HCT116 (cell line): ENCODE measurements at regions not wholly inside any gene's neighbourhood (a gene's known extent, or its start where the extent isn't known, plus 50 kb on each side); places are given as distances from the start of the nearest gene placed in this dataset.

Source experiments
- ATAC-seq: fragments of 200-7000 bp; cut with Tn5 transposase; 2 replicates; pipeline ENCODE4 v1.9.1; 2020; ENCODE audit warnings: mild to moderate bottlenecking, moderate library complexity
- BruUV-seq: library from RNA; stranded (reverse); fragments of 400-500 nt; replicated peaks from 2 replicates; lab custom pipeline; 2021; lab: Mats Ljungman, UMichigan
- CTCF ChIA-PET: fragments of 300-600 bp; sonication (Branson Sonifier 250); formaldehyde crosslinking; loops from one replicate; lab custom pipeline; 2021; ENCODE audit warnings: antibody characterized with exemption; lab: Charles Lee
- POLR2A ChIA-PET: fragments of 300-600, 350-600 bp; sonication (Branson Sonifier 250); formaldehyde crosslinking; loops from one replicate; lab custom pipeline; 2021; ENCODE audit warnings: antibody characterized with exemption; lab: Charles Lee
- RAD21 ChIA-PET, 2 experiments: fragments of 300-600 bp; sonication (Branson Sonifier 250); formaldehyde crosslinking; loops; one replicate each; lab custom pipeline; 2023; ENCODE audit warnings: low total read pairs in 2 of 2; ENCODE audit not compliant: uncharacterized antibody in 2 of 2, unreplicated experiment in 2 of 2, low non-redundant PET in 1 of 2; lab: Charles Lee
- DNase-seq: peaks from one replicate; pipeline ENCODE4 v3.0.0-alpha.2; 2010; ENCODE audit warnings: low read depth, low spot score
- H2AFZ ChIP-seq: fragments of 200-600 bp; shearing (Covaris generic), sonication (generic); 2 replicates; pipeline ENCODE4 v1.6.1; 2017; ENCODE audit warnings: low read depth, mixed run types, mixed read lengths, antibody characterized with exemption, low read length; ENCODE audit not compliant: poor library complexity, severe bottlenecking
- H3K27ac ChIP-seq: 2 replicates; pipeline ENCODE4 v1.5.1; 2012; ENCODE audit warnings: low read depth, low read length
- H3K27me3 ChIP-seq: fragments of 200-600 bp; sonication (generic); 2 replicates; pipeline ENCODE4 v1.6.1; 2016; ENCODE audit warnings: mixed run types, low read length, mixed read lengths; ENCODE audit not compliant: insufficient read depth
- H3K36me3 ChIP-seq, 2 experiments: fragments of 200-500 bp in 1 of 2; fragments of 200-600 bp in 1 of 2; sonication (Bioruptor generic) in 1 of 2; sonication (generic) in 1 of 2; 2 replicates each; pipeline versions ENCODE4 v1.5.1 to v1.6.1; 2014 to 2016; ENCODE audit warnings: low read length in 2 of 2, inconsistent platforms in 1 of 2, mixed read lengths in 1 of 2, mixed run types in 1 of 2; ENCODE audit not compliant: insufficient read depth in 2 of 2, control insufficient read depth in 1 of 2
- H3K4me1 ChIP-seq, 2 experiments: fragments of 200-600 bp in 1 of 2; sonication (generic) in 1 of 2; 2 replicates each; pipeline versions ENCODE4 v1.5.1 to v1.6.1; 2012 to 2017; ENCODE audit warnings: low read length in 2 of 2, inconsistent platforms in 1 of 2, mild to moderate bottlenecking in 1 of 2, mixed read lengths in 1 of 2, mixed run types in 1 of 2, moderate library complexity in 1 of 2; ENCODE audit not compliant: insufficient read depth in 2 of 2, control insufficient read depth in 1 of 2
- H3K4me2 ChIP-seq: fragments of 200-600 bp; sonication (generic); 2 replicates; pipeline ENCODE4 v1.6.1; 2017; ENCODE audit warnings: mixed run types, low read length, mixed read lengths
- H3K4me3 ChIP-seq, 2 experiments: fragments of 200-600 bp in 1 of 2; sonication (generic) in 1 of 2; replicated peaks in 1 of 2; 2 replicates each; pipeline ENCODE4 v1.5.1; 2011 to 2016; ENCODE audit warnings: low read length in 2 of 2, control low read depth in 1 of 2, low read depth in 1 of 2, mild to moderate bottlenecking in 1 of 2, mixed read lengths in 1 of 2, mixed run types in 1 of 2
- H3K79me2 ChIP-seq: fragments of 200-600 bp; sonication (generic); 2 replicates; pipeline ENCODE4 v1.6.1; 2017; ENCODE audit warnings: mild to moderate bottlenecking, mixed run types, low read length, moderate library complexity, mixed read lengths; ENCODE audit not compliant: insufficient read depth
- H3K9ac ChIP-seq: fragments of 200-600 bp; sonication (generic); 2 replicates; pipeline ENCODE4 v1.6.1; 2016; ENCODE audit warnings: low read length, mixed read lengths
- H3K9me2 ChIP-seq: fragments of 200-600 bp; sonication (generic), shearing (Covaris generic); 2 replicates; pipeline ENCODE4 v1.6.1; 2017; ENCODE audit warnings: mixed run types, mild to moderate bottlenecking, moderate library complexity; ENCODE audit not compliant: insufficient read depth
- H3K9me3 ChIP-seq, 2 experiments: fragments of 200-500 bp in 1 of 2; fragments of 200-600 bp in 1 of 2; sonication (Bioruptor generic) in 1 of 2; sonication (generic) in 1 of 2; 2 replicates each; pipeline ENCODE4 v1.6.1; 2014 to 2017; ENCODE audit warnings: low read length in 2 of 2, mixed read lengths in 2 of 2, inconsistent platforms in 1 of 2, low read depth in 1 of 2, mild to moderate bottlenecking in 1 of 2, mixed run types in 1 of 2, moderate library complexity in 1 of 2; ENCODE audit not compliant: control insufficient read depth in 1 of 2, insufficient read depth in 1 of 2
- H4K20me1 ChIP-seq: fragments of 200-600 bp; sonication (generic), shearing (Covaris generic); 2 replicates; pipeline ENCODE4 v1.6.1; 2017; ENCODE audit warnings: mixed run types, mild to moderate bottlenecking, moderate library complexity; ENCODE audit not compliant: insufficient read depth
- CBX3 ChIP-seq: IDR thresholded peaks from 2 replicates; pipeline ENCODE4 v1.6.1; 2012; ENCODE audit warnings: low read depth
- EZH2 ChIP-seq: fragments of 200-600 bp; sonication (generic); IDR thresholded peaks from 2 replicates; pipeline ENCODE4 v1.6.1; 2017; ENCODE audit warnings: antibody characterized with exemption, mixed run types
- JUND ChIP-seq: IDR thresholded peaks from 2 replicates; pipeline ENCODE4 v1.6.1; 2012
- SRF ChIP-seq: IDR thresholded peaks from 2 replicates; pipeline ENCODE4 v1.6.1; 2012; ENCODE audit warnings: low read depth
- YY1 ChIP-seq: IDR thresholded peaks from 2 replicates; pipeline ENCODE4 v1.6.1; 2011; ENCODE audit warnings: low read length, low read depth, moderate library complexity, mild to moderate bottlenecking; ENCODE audit not compliant: insufficient replicate concordance; ENCODE audit errors: extremely low read depth
- intact Hi-C: fragments of 100-400 bp; cut with micrococcal nuclease; formaldehyde crosslinking; loops from 2 replicates; pipeline ENCODE4 v1.10.0; 2022
- TF ChIP-seq, protein P1 (sequence below): IDR thresholded peaks from 2 replicates; pipeline ENCODE4 v1.6.1; 2012
- TF ChIP-seq, protein P2 (sequence below): IDR thresholded peaks from 2 replicates; pipeline ENCODE4 v1.6.1; 2011; ENCODE audit warnings: mild to moderate bottlenecking, low read length, moderate library complexity; ENCODE audit not compliant: insufficient replicate concordance; ENCODE audit errors: extremely low read depth

DNA sequence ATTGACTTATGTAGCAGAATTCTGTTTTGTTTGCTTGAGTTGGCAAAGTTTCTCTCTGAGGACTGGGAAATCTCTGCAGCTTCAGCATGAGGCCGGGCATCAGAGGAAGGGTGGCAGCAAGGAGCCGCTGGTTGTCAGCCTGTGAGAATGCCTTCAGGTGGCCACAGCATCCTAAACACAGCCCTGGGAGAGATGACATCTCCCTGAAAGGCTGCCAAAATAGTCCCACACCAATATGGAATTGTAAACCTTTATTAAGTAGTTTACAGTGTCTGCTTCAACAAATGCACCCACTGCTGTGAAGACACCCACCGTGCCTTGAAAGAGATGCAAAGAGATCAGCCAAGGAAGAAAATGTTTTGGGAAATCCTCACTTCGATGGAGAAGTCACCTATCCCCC lies 609.7 kb upstream of the ARRDC4 start:
- Histone ChIP-seq H3K4me2 (no peak overlapping the region), H4K20me1 (no peaks in the 10 kb centered on the region), H2AFZ (no peak overlapping the region), H3K9me2 (no peaks in the 10 kb centered on the region), H3K27me3 (no peaks in the 10 kb centered on the region), H3K4me1 (no peaks in the 10 kb centered on the region), H3K36me3 (no peaks in the 10 kb centered on the region), H3K27ac (no peak overlapping the region), H3K9me3 (peaks cover 0 to 11% of the 10 kb centered on the region in 2 experiments; a peak in 2 of 4 replicates), H3K79me2 (no peaks in the 10 kb centered on the region), H3K9ac (no peak overlapping the region), H3K4me3 (no peak overlapping the region)
- ATAC-seq: no peak
- ChIA-PET CTCF (no interaction called here), POLR2A (no interaction called here), RAD21 (no interaction called here)
- no TSS peak for BruUV-seq
- intact Hi-C loops: no loop called here
- TF ChIP-seq, protein P1, sequence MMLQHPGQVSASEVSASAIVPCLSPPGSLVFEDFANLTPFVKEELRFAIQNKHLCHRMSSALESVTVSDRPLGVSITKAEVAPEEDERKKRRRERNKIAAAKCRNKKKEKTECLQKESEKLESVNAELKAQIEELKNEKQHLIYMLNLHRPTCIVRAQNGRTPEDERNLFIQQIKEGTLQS: no peak
- TF ChIP-seq, protein P2, sequence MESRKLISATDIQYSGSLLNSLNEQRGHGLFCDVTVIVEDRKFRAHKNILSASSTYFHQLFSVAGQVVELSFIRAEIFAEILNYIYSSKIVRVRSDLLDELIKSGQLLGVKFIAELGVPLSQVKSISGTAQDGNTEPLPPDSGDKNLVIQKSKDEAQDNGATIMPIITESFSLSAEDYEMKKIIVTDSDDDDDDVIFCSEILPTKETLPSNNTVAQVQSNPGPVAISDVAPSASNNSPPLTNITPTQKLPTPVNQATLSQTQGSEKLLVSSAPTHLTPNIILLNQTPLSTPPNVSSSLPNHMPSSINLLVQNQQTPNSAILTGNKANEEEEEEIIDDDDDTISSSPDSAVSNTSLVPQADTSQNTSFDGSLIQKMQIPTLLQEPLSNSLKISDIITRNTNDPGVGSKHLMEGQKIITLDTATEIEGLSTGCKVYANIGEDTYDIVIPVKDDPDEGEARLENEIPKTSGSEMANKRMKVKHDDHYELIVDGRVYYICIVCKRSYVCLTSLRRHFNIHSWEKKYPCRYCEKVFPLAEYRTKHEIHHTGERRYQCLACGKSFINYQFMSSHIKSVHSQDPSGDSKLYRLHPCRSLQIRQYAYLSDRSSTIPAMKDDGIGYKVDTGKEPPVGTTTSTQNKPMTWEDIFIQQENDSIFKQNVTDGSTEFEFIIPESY: no peak
- DNase-seq: no peak

DNA sequence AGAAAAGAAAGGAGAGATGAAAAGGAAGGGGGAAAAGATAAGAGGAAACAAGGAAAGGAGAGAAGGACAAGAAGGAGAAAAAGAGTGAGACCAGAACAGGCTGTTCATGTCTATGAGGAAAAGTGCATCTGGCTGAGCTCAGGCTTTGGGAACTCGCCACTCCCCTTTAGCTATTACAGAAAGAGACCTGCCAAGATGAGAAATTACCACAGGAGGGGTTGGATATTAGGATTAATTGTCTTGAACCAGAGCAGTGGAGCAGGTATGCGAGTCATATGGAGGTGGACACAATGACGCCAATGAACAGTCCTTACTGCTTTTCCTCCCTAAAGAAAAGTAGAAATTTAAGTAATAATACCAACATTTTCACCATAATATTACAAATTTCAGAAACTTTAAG lies 577.0 kb upstream of the ARRDC4 start:
- ChIA-PET POLR2A (no interaction called here), RAD21 (no interaction called here), CTCF (no interaction called here)
- no TSS peak for BruUV-seq
- no peak overlapping the region for H2AFZ ChIP-seq
- intact Hi-C loops: no loop called here
- H3K36me3 ChIP-seq: no peaks in the 10 kb centered on the region
- H4K20me1 ChIP-seq: no peaks in the 10 kb centered on the region
- ATAC-seq (no peak), DNase-seq (no peak)
- no peak overlapping the region for H3K4me2 ChIP-seq
- no peaks in the 10 kb centered on the region for H3K4me1 ChIP-seq
- H3K4me3 ChIP-seq: no peak overlapping the region
- H3K9me2 ChIP-seq: no peaks in the 10 kb centered on the region
- no peaks in the 10 kb centered on the region for H3K27me3 ChIP-seq
- H3K9ac ChIP-seq: no peak overlapping the region
- no peak overlapping the region for H3K27ac ChIP-seq
- peaks cover 0 to 8% of the 10 kb centered on the region in 2 experiments; a peak in 2 of 4 replicates for H3K9me3 ChIP-seq
- H3K79me2 ChIP-seq: no peaks in the 10 kb centered on the region
- TF ChIP-seq EZH2 (no peak), JUND (no peak), SRF (no peak), CBX3 (no peak), YY1 (no peak)
- TF ChIP-seq, protein P1: no peak
